Neural cell (in vitro differentiated cells): ENCODE measurements at regions not wholly inside any gene's neighbourhood (a gene's known extent, or its start where the extent isn't known, plus 50 kb on each side); places are given as distances from the start of the nearest gene placed in this dataset.

ENCODE experiments used
- H2AFZ ChIP-seq: fragments of 200-600, 300-800 bp; sonication (generic), shearing (Covaris generic); 2 replicates; pipeline ENCODE4 v1.6.0; 2014; ENCODE audit warnings: low read depth, mild to moderate bottlenecking, antibody characterized with exemption, low read length, moderate library complexity
- H3F3A ChIP-seq: fragments of 200-600 bp; shearing (Covaris generic); 2 replicates; pipeline ENCODE4 v1.6.1; 2016; ENCODE audit warnings: mild to moderate bottlenecking, moderate library complexity, mixed read lengths, antibody characterized with exemption, low read length; ENCODE audit not compliant: insufficient read depth, poor library complexity, severe bottlenecking
- H3K27ac ChIP-seq: fragments of 200-600, 300-800 bp; sonication (generic), shearing (Covaris generic); 2 replicates; pipeline ENCODE4 v1.5.1; 2014; ENCODE audit warnings: mild to moderate bottlenecking, low read length, moderate library complexity
- H3K27me3 ChIP-seq: fragments of 300-800, 200-600 bp; sonication (generic), shearing (Covaris generic); 2 replicates; pipeline ENCODE4 v1.6.0; 2014; ENCODE audit warnings: mild to moderate bottlenecking, low read depth, low read length, moderate library complexity; ENCODE audit not compliant: insufficient read depth
- H3K36me3 ChIP-seq: fragments of 300-800, 200-600 bp; sonication (generic), shearing (Covaris generic); 2 replicates; pipeline ENCODE4 v1.5.1; 2014; ENCODE audit warnings: mild to moderate bottlenecking, antibody characterized with exemption, low read length, moderate library complexity; ENCODE audit not compliant: insufficient read depth
- H3K4me2 ChIP-seq: fragments of 300-800, 200-600 bp; sonication (generic), shearing (Covaris generic); 2 replicates; pipeline ENCODE4 v1.6.0; 2014; ENCODE audit warnings: mild to moderate bottlenecking, low read length
- H3K4me3 ChIP-seq: fragments of 300-800, 200-600 bp; sonication (generic), shearing (Covaris generic); 2 replicates; pipeline ENCODE4 v1.5.1; 2014; ENCODE audit warnings: mild to moderate bottlenecking, low read length, moderate library complexity
- H3K79me2 ChIP-seq: fragments of 200-600 bp; shearing (Covaris generic); replicated peaks from 2 replicates; pipeline ENCODE4 v1.6.0; 2014; ENCODE audit warnings: mild to moderate bottlenecking, low read length, moderate library complexity; ENCODE audit not compliant: insufficient read depth
- H3K9ac ChIP-seq: fragments of 300-800, 200-600 bp; sonication (generic), shearing (Covaris generic); 2 replicates; pipeline ENCODE4 v1.6.1; 2016; ENCODE audit warnings: mild to moderate bottlenecking, low read length, mixed read lengths
- H3K9me2 ChIP-seq: fragments of 200-600 bp; shearing (Covaris generic); 2 replicates; pipeline ENCODE4 v1.6.1; 2016; ENCODE audit warnings: mild to moderate bottlenecking, low read length, mixed read lengths; ENCODE audit not compliant: insufficient read depth
- H3K9me3 ChIP-seq: fragments of 200-600, 300-800 bp; sonication (generic), shearing (Covaris generic); 2 replicates; pipeline ENCODE4 v1.6.1; 2016; ENCODE audit warnings: mild to moderate bottlenecking, mixed run types, low read length, moderate library complexity, mixed read lengths
- H4K20me1 ChIP-seq: fragments of 200-600 bp; shearing (Covaris generic); 2 replicates; pipeline ENCODE4 v1.6.1; 2016; ENCODE audit warnings: mild to moderate bottlenecking, mixed run types; ENCODE audit not compliant: insufficient read depth
- EP300 ChIP-seq: fragments of 450-650 bp; conservative IDR thresholded peaks from 2 replicates; pipeline ENCODE4 v1.6.1; 2014; ENCODE audit warnings: antibody characterized with exemption, mild to moderate bottlenecking, moderate library complexity; ENCODE audit not compliant: poor library complexity, severe bottlenecking
- EZH2 ChIP-seq: fragments of 200-600, 300-800 bp; shearing (Covaris generic), sonication (generic); IDR thresholded peaks from 2 replicates; pipeline ENCODE4 v1.6.1; 2014; ENCODE audit warnings: antibody characterized with exemption, low read length, borderline replicate concordance, mild to moderate bottlenecking; ENCODE audit not compliant: insufficient read depth, poor library complexity, severe bottlenecking
- MXI1 ChIP-seq: fragments of 450-650 bp; conservative IDR thresholded peaks from 2 replicates; pipeline ENCODE4 v1.6.1; 2014; ENCODE audit warnings: antibody characterized with exemption, mild to moderate bottlenecking; ENCODE audit not compliant: poor library complexity, severe bottlenecking
- POLR2AphosphoS5 ChIP-seq: IDR thresholded peaks from 2 replicates; pipeline ENCODE4 v1.6.1; 2012
- RAD21 ChIP-seq: fragments of 450-650 bp; conservative IDR thresholded peaks from 2 replicates; pipeline ENCODE4 v1.6.1; 2014; ENCODE audit warnings: antibody characterized with exemption, mild to moderate bottlenecking, moderate library complexity
- SMC3 ChIP-seq: fragments of 450-650 bp; conservative IDR thresholded peaks from 2 replicates; pipeline ENCODE4 v1.6.1; 2014; ENCODE audit warnings: antibody characterized with exemption, mild to moderate bottlenecking, moderate library complexity; ENCODE audit not compliant: poor library complexity
- TAF1 ChIP-seq: IDR thresholded peaks from 2 replicates; pipeline ENCODE4 v1.6.1; 2012; ENCODE audit warnings: low read depth
- TF ChIP-seq, protein P1 (sequence below): fragments of 450-650 bp; IDR thresholded peaks from 2 replicates; pipeline ENCODE4 v1.5.1; 2014; ENCODE audit warnings: antibody characterized with exemption, mild to moderate bottlenecking, moderate library complexity; ENCODE audit not compliant: poor library complexity, severe bottlenecking
- TF ChIP-seq, protein P2 (sequence below): IDR thresholded peaks from 2 replicates; pipeline ENCODE4 v1.6.1; 2012; ENCODE audit warnings: borderline replicate concordance

DNA sequence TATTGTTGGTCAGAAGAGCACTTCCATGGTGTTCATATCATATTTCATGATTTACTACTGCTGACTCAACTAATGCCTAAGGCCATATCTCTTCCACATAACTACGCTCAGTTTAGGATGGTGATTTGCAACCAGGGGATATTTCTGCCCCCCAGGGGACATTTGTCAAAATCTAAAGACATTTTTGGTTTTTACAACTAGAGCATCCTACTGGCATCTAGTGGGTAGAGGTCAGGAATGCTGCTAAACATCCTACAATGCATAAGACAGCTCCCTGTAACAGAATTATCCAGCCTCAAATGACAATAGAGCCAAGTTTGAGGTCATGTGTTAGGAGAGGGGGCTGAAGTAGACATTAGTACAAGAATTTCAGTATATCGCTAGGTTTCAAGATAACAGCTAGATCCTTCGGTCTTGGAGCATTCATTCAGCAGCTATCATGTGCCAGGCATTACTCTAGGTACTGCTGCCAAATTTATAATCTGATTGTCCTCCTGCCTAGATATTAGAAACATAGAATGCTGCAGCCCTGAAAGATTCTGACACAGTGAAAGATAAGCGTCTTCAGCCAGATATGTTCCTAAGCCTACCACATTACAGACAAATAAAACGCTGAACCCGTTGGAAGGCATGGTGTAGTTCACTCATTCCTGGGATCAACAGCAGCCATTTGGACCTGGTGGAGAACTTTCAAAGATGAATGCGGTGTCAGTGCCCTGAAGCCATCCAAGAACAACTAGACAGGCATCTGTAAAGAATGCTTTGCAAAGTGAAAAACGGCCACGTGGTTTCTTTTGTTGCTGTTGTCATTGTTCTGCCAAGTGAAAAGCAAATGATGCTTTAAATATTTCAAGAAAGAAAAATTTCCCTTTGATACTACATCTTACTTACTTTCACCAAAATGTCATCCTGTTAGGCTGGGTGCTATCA is 55.5 kb upstream of the FST start:
- no peak overlapping the region for H3K4me3 ChIP-seq

DNA sequence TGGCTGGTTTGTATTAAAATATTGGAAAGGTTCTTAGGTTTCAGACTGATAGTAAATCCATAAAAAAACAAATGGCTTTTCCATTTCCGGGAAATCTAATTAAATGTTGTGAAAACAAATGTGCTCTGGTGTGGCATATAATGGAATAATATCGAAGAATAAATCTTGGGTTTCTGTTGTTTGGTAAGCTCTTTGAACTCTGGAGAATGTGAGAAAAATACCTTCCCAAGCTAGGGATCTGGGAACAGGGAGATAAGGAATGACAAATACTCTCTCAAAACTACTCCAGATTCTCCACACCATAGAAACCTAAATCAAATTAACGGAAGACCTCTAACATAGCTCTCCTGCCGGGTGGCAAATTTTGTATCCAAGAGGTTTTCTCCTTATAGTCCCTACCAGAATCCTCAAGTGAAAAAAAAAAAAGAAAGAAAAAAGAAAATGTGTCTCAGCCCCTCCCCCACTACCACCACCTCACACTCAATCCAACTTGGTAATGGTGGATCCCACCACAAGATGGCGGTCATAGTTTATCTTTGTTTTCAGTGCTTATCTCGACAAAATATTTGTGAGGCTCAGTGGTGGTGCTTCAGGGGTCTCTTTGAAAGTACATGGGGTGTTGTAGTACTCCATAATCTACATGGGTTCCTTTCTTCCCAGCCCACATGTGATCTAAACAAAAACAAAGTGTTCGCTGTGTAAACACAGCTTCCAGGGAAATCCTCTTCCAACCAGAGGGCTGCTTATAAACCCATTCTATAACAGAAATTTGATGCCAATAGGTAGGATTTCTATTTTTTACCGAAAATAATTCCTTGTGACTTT is 54.5 kb upstream of the FST start:
- Histone ChIP-seq H3K9me3 (no peaks in the 10 kb centered on the region), H3F3A (no peaks in the 10 kb centered on the region), H3K9me2 (no peaks in the 10 kb centered on the region), H3K27ac (no peak overlapping the region), H3K27me3 (no peaks in the 10 kb centered on the region), H3K4me2 (no peak overlapping the region), H3K79me2 (no peaks in the 10 kb centered on the region), H3K4me3 (no peak overlapping the region), H2AFZ (no peak overlapping the region), H4K20me1 (no peaks in the 10 kb centered on the region), H3K36me3 (no peaks in the 10 kb centered on the region), H3K9ac (no peak overlapping the region)
- TF ChIP-seq, protein P1, sequence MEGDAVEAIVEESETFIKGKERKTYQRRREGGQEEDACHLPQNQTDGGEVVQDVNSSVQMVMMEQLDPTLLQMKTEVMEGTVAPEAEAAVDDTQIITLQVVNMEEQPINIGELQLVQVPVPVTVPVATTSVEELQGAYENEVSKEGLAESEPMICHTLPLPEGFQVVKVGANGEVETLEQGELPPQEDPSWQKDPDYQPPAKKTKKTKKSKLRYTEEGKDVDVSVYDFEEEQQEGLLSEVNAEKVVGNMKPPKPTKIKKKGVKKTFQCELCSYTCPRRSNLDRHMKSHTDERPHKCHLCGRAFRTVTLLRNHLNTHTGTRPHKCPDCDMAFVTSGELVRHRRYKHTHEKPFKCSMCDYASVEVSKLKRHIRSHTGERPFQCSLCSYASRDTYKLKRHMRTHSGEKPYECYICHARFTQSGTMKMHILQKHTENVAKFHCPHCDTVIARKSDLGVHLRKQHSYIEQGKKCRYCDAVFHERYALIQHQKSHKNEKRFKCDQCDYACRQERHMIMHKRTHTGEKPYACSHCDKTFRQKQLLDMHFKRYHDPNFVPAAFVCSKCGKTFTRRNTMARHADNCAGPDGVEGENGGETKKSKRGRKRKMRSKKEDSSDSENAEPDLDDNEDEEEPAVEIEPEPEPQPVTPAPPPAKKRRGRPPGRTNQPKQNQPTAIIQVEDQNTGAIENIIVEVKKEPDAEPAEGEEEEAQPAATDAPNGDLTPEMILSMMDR = peak; percentile 45
- TF ChIP-seq EP300 (no peak), RAD21 (peak; percentile 50), SMC3 (peak; percentile 44)

More for the DNA sequence above, 55.5 kb upstream of the FST start:
- Histone ChIP-seq H3F3A (no peaks in the 10 kb centered on the region), H3K9ac (no peak overlapping the region), H2AFZ (no peak overlapping the region), H3K9me2 (no peaks in the 10 kb centered on the region), H3K4me2 (no peak overlapping the region), H3K79me2 (no peaks in the 10 kb centered on the region), H3K9me3 (no peaks in the 10 kb centered on the region), H3K27me3 (no peaks in the 10 kb centered on the region), H4K20me1 (no peaks in the 10 kb centered on the region), H3K36me3 (no peaks in the 10 kb centered on the region), H3K27ac (no peak overlapping the region)
- TF ChIP-seq, protein P1 = no peak
- TF ChIP-seq, protein P2, sequence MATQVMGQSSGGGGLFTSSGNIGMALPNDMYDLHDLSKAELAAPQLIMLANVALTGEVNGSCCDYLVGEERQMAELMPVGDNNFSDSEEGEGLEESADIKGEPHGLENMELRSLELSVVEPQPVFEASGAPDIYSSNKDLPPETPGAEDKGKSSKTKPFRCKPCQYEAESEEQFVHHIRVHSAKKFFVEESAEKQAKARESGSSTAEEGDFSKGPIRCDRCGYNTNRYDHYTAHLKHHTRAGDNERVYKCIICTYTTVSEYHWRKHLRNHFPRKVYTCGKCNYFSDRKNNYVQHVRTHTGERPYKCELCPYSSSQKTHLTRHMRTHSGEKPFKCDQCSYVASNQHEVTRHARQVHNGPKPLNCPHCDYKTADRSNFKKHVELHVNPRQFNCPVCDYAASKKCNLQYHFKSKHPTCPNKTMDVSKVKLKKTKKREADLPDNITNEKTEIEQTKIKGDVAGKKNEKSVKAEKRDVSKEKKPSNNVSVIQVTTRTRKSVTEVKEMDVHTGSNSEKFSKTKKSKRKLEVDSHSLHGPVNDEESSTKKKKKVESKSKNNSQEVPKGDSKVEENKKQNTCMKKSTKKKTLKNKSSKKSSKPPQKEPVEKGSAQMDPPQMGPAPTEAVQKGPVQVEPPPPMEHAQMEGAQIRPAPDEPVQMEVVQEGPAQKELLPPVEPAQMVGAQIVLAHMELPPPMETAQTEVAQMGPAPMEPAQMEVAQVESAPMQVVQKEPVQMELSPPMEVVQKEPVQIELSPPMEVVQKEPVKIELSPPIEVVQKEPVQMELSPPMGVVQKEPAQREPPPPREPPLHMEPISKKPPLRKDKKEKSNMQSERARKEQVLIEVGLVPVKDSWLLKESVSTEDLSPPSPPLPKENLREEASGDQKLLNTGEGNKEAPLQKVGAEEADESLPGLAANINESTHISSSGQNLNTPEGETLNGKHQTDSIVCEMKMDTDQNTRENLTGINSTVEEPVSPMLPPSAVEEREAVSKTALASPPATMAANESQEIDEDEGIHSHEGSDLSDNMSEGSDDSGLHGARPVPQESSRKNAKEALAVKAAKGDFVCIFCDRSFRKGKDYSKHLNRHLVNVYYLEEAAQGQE = no peak
- TF ChIP-seq EP300 (no peak), EZH2 (no peak), POLR2AphosphoS5 (no peak), MXI1 (no peak), TAF1 (no peak), SMC3 (no peak)
